ENCODE measurements at regions not wholly inside any gene's neighbourhood (a gene's known extent, or its start where the extent isn't known, plus 50 kb on each side); places are given as distances from the start of the nearest gene placed in this dataset.

GRCh38 chr1:14543191-14543840 lies 55.2 kb upstream of the KAZN start:
- no peak for TF ChIP-seq CTCF (IDR thresholded peaks at IDR 0.05; ENCODE audit: partially characterized antibody, unreplicated experiment)
- no peak for DNase-seq
- Mint-ChIP-seq H3K4me1 (ENCODE audit: low read depth, unreplicated experiment) (peaks cover 17% of the 10 kb centered on the region), H3K4me3 (ENCODE audit: unreplicated experiment) (no peak overlapping the region), H3K9me3 (ENCODE audit: unreplicated experiment) (no peaks in the 10 kb centered on the region), H3K36me3 (ENCODE audit: unreplicated experiment) (no peaks in the 10 kb centered on the region), H3K27me3 (ENCODE audit: unreplicated experiment) (no peaks in the 10 kb centered on the region), H3K27ac (ENCODE audit: unreplicated experiment) (no peak overlapping the region)

DNA sequence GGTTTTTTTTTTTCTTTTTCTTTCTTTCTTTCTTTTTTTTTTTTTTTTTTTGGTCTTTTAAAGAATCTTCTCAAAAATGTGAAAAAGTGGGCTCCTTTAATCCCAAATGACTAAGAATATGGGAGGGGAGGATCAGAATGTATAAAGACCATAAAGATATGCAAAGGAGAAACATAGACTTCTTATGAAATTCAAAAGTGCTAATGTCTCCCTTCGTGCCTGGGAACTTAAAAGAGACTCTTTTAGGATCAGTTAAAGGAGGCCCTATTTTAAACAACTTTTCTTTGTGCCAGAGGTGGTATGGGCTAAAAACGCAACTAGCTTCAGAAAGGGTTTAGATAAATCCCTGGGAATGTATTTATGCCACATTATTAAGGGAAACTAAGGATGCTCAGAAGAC lies 54.2 kb upstream of the KAZN start:
- Mint-ChIP-seq H3K4me3 (ENCODE audit: unreplicated experiment) (no peak overlapping the region), H3K9me3 (ENCODE audit: unreplicated experiment) (no peaks in the 10 kb centered on the region), H3K27me3 (ENCODE audit: unreplicated experiment) (no peaks in the 10 kb centered on the region), H3K36me3 (ENCODE audit: unreplicated experiment) (no peaks in the 10 kb centered on the region), H3K27ac (ENCODE audit: unreplicated experiment) (no peak overlapping the region), H3K4me1 (ENCODE audit: low read depth, unreplicated experiment) (peaks cover 15% of the 10 kb centered on the region)
- TF ChIP-seq CTCF (IDR thresholded peaks at IDR 0.05; ENCODE audit: partially characterized antibody, unreplicated experiment): no peak
- DNase-seq: no peak

DNA sequence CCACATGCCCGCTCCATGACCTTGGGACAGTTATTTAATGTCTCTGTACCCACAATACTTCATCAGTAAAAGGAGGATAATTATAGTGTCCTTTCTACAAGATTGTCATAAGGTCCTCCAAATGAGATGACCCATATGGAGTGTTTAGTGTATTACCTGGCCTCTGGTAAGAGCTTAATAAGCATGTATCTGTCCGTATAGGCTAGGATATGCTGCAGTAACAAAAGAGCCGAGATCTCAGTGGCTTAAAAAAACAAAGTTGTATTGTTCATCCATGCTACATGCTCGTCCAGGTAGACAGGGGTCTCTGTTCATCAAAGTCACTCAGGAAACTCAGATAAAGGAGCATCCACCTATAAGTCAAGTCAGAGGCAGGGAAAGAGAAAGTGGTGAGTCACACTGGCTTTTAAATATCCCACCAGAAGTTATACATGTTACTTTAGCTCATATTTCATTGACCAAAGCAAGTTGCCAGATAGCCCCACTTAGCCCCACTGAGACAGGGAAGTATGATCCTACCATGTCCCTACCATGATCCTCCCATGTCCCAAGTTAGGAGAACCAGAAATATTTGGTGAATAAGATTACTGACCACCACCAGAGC lies 53.0 kb upstream of the KAZN start:
- Mint-ChIP-seq H3K36me3 (ENCODE audit: unreplicated experiment) (no peaks in the 10 kb centered on the region), H3K4me3 (ENCODE audit: unreplicated experiment) (no peak overlapping the region), H3K4me1 (ENCODE audit: low read depth, unreplicated experiment) (peaks cover 7% of the 10 kb centered on the region), H3K27ac (ENCODE audit: unreplicated experiment) (no peak overlapping the region), H3K27me3 (ENCODE audit: unreplicated experiment) (no peaks in the 10 kb centered on the region), H3K9me3 (ENCODE audit: unreplicated experiment) (no peaks in the 10 kb centered on the region)
- no peak for TF ChIP-seq CTCF (IDR thresholded peaks at IDR 0.05; ENCODE audit: partially characterized antibody, unreplicated experiment)
- no peak for DNase-seq

DNA sequence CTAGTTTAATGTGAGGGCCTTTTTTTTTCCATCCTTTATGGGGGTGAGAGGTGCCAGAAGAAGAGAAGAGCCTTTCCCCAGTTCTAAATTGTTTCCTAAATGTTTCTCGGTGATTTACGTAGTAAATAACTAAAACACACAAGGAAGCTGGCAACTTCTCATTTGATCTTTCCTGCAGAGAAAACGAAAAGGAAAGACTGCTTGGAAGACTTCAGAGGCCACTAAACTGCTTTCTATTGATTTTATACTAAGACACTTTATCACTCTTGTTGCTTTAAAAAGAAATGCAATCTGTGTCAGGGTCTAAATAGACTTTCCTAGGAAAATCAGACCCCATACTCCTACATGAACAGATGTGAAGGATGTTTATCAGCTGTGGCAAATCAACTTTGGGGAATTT lies 52.1 kb upstream of the KAZN start:
- H3K9me3 Mint-ChIP-seq (ENCODE audit: unreplicated experiment): no peaks in the 10 kb centered on the region
- H3K4me3 Mint-ChIP-seq (ENCODE audit: unreplicated experiment): no peak overlapping the region
- no peak for DNase-seq
- peaks cover 3% of the 10 kb centered on the region for H3K4me1 Mint-ChIP-seq (ENCODE audit: low read depth, unreplicated experiment)
- no peak overlapping the region for H3K27ac Mint-ChIP-seq (ENCODE audit: unreplicated experiment)
- TF ChIP-seq CTCF (IDR thresholded peaks at IDR 0.05; ENCODE audit: partially characterized antibody, unreplicated experiment): no peak
- H3K27me3 Mint-ChIP-seq (ENCODE audit: unreplicated experiment): no peaks in the 10 kb centered on the region
- no peaks in the 10 kb centered on the region for H3K36me3 Mint-ChIP-seq (ENCODE audit: unreplicated experiment)

Data from glutamatergic neuron (in vitro differentiated cells).